Mucosa of descending colon (tissue), 3 donors: ENCODE measurements at regions not wholly inside any gene's neighbourhood (a gene's known extent, or its start where the extent isn't known, plus 50 kb on each side); places are given as distances from the start of the nearest gene placed in this dataset.

Source experiments
- ATAC-seq: fragments of 200-7000 bp; cut with Tn5 transposase; one replicate; pipeline ENCODE4 v1.9.1; 2020; ENCODE audit warnings: mild to moderate bottlenecking, moderate library complexity
- DNase-seq, 3 donors: peaks; one replicate each; pipeline ENCODE4 v3.0.0-alpha.2; 2020
- H3K36me3 ChIP-seq: fragments of 200-600 bp; one replicate; pipeline ENCODE4 v1.8.0; 2021; ENCODE audit warnings: low read depth, mild to moderate bottlenecking
- H3K4me1 ChIP-seq: fragments of 200-600 bp; one replicate; pipeline ENCODE4 v1.8.0; 2021; ENCODE audit warnings: low read depth, mild to moderate bottlenecking
- H3K4me3 ChIP-seq: fragments of 200-600 bp; one replicate; pipeline ENCODE4 v1.8.0; 2021; ENCODE audit warnings: mild to moderate bottlenecking
- H3K9me3 ChIP-seq: fragments of 200-600 bp; one replicate; pipeline ENCODE4 v1.8.0; 2021; ENCODE audit warnings: mild to moderate bottlenecking
- CTCF ChIP-seq: fragments of 200-600 bp; IDR thresholded peaks from one replicate; pipeline ENCODE4 v1.8.0; 2022; ENCODE audit warnings: antibody characterized with exemption, mild to moderate bottlenecking
- intact Hi-C, 2 donors: fragments of 100-400 bp; cut with DNase I in 1 of 2; cut with micrococcal nuclease in 1 of 2; formaldehyde crosslinking; loops; one replicate each; pipeline versions ENCODE4 v1.11.0 to v1.11.1; 2022; cut with DNase I, micrococcal nuclease
- donor health status: DM: no; HTN: no; CAD: no; lungs with moderate emphysema.
- donor health status: DM: no; HTN: no; CAD: no.
- donor health status: DM: no; HTN: yes; CAD: no.

GRCh38 chrX:127782904-127783303, 269.3 kb downstream of the ACTRT1 start:
- ATAC-seq (no peak), DNase-seq (no peak)
- TF ChIP-seq CTCF, result no peak
- intact Hi-C loops, result no loop called here
- Histone ChIP-seq H3K36me3 (no peaks in the 10 kb centered on the region), H3K4me3 (no peak overlapping the region), H3K9me3 (no peaks in the 10 kb centered on the region), H3K4me1 (no peaks in the 10 kb centered on the region)

- no peak overlapping the region for H3K4me3 ChIP-seq
- intact Hi-C loops, result no loop called here
- no peak for TF ChIP-seq CTCF
These were observed 287.5 kb downstream of the ACTRT1 start for GRCh38 chrX:127764674-127765073.

GRCh38 chrX:127762663-127763062, 289.5 kb downstream of the ACTRT1 start:
- peaks cover 4% of the 10 kb centered on the region for H3K9me3 ChIP-seq
- ATAC-seq, result no peak
- no peaks in the 10 kb centered on the region for H3K4me1 ChIP-seq
- no peak for DNase-seq
- no peak overlapping the region for H3K4me3 ChIP-seq
- no peak for TF ChIP-seq CTCF
- H3K36me3 ChIP-seq, result no peaks in the 10 kb centered on the region
- intact Hi-C loops, result no loop called here

More at GRCh38 chrX:127764674-127765073, 287.5 kb downstream of the ACTRT1 start:
- ATAC-seq (no peak), DNase-seq (no peak)
- Histone ChIP-seq H3K4me1 (no peaks in the 10 kb centered on the region), H3K9me3 (peaks cover 4% of the 10 kb centered on the region), H3K36me3 (no peaks in the 10 kb centered on the region)

GRCh38 chrX:127732709-127733108, 319.5 kb downstream of the ACTRT1 start:
- intact Hi-C loops, result no loop called here
- no peak for ATAC-seq

GRCh38 chrX:127726227-127726626, 326.0 kb downstream of the ACTRT1 start:
- H3K4me1 ChIP-seq, result no peaks in the 10 kb centered on the region
- TF ChIP-seq CTCF, result no peak
- no peaks in the 10 kb centered on the region for H3K36me3 ChIP-seq
- ATAC-seq, result no peak
- H3K4me3 ChIP-seq, result no peak overlapping the region
- peaks cover 4% of the 10 kb centered on the region for H3K9me3 ChIP-seq
- no peak for DNase-seq
- intact Hi-C loops, result no loop called here

More at GRCh38 chrX:127732709-127733108, 319.5 kb downstream of the ACTRT1 start:
- H3K36me3 ChIP-seq, result no peaks in the 10 kb centered on the region
- no peaks in the 10 kb centered on the region for H3K4me1 ChIP-seq
- no peak for TF ChIP-seq CTCF
- DNase-seq, result no peak
- no peak overlapping the region for H3K4me3 ChIP-seq
- no peaks in the 10 kb centered on the region for H3K9me3 ChIP-seq

- H3K36me3 ChIP-seq, result no peaks in the 10 kb centered on the region
- no peak for ATAC-seq
- intact Hi-C loops, result no loop called here
These were observed 344.0 kb downstream of the ACTRT1 start for GRCh38 chrX:127708155-127708554.

More at GRCh38 chrX:127708155-127708554, 344.0 kb downstream of the ACTRT1 start:
- Histone ChIP-seq H3K4me3 (no peak overlapping the region), H3K9me3 (peaks cover 2% of the 10 kb centered on the region), H3K4me1 (no peaks in the 10 kb centered on the region)
- no peak for DNase-seq
- TF ChIP-seq CTCF, result no peak
